IMR-90 (cell line): ENCODE measurements at regions not wholly inside any gene's neighbourhood (a gene's known extent, or its start where the extent isn't known, plus 50 kb on each side); places are given as distances from the start of the nearest gene placed in this dataset.

Experiments
- ATAC-seq: fragments of 200-7000 bp; cut with Tn5 transposase; 2 replicates; pipeline ENCODE4 v1.9.1; 2020; ENCODE audit warnings: low read depth, mild to moderate bottlenecking, moderate library complexity
- BruUV-seq: library from RNA; stranded (reverse); fragments of 400-500 nt; replicated peaks from 2 replicates; lab custom pipeline; 2021; lab: Mats Ljungman, UMichigan
- CTCF ChIA-PET: fragments of 300-600 bp; formaldehyde crosslinking; extraction: SDS; loops from one replicate; lab custom pipeline; 2021; ENCODE audit warnings: antibody characterized with exemption; lab: Yijun Ruan, JAX
- POLR2A ChIA-PET: fragments of 300-600 bp; sonication (Branson Sonifier 250); formaldehyde crosslinking; loops from one replicate; lab custom pipeline; 2022; ENCODE audit warnings: antibody characterized with exemption; ENCODE audit not compliant: unreplicated experiment; lab: Charles Lee
- DNase-seq: peaks from one replicate; pipeline ENCODE4 v3.0.0; 2013
- H2AFZ ChIP-seq: replicated peaks from 2 replicates; pipeline ENCODE3; 2013; ENCODE audit warnings: low read length, mild to moderate bottlenecking; ENCODE audit not compliant: poor library complexity
- H2AK5ac ChIP-seq: 2 replicates; pipeline ENCODE4 v1.6.1; 2013; ENCODE audit warnings: low read depth, low read length, inconsistent platforms
- H2AK9ac ChIP-seq: replicated peaks from 2 replicates; pipeline ENCODE3; 2013; ENCODE audit warnings: mild to moderate bottlenecking, low read depth, low read length, moderate library complexity; ENCODE audit not compliant: poor library complexity
- H2BK120ac ChIP-seq: 2 replicates; pipeline ENCODE4 v1.6.1; 2013; ENCODE audit warnings: low read depth, low read length, inconsistent platforms
- H2BK15ac ChIP-seq: 3 replicates; pipeline ENCODE4 v1.6.1; 2013; ENCODE audit warnings: low read depth, low read length, inconsistent platforms
- H2BK20ac ChIP-seq: 2 replicates; pipeline ENCODE4 v1.6.1; 2013; ENCODE audit warnings: low read depth, mild to moderate bottlenecking, inconsistent platforms, low read length, moderate library complexity
- H2BK5ac ChIP-seq: 2 replicates; pipeline ENCODE4 v1.6.1; 2013; ENCODE audit warnings: mild to moderate bottlenecking, low read depth, low read length, inconsistent platforms; ENCODE audit not compliant: poor library complexity, severe bottlenecking
- H3K14ac ChIP-seq: replicated peaks from 2 replicates; pipeline ENCODE4 v1.6.1; 2013; ENCODE audit warnings: low read depth, low read length, inconsistent platforms
- H3K18ac ChIP-seq: 2 replicates; pipeline ENCODE4 v1.6.1; 2013; ENCODE audit warnings: low read depth, low read length, control low read depth
- H3K23ac ChIP-seq: 2 replicates; pipeline ENCODE4 v1.6.1; 2013; ENCODE audit warnings: low read depth, low read length, inconsistent platforms
- H3K27ac ChIP-seq: 2 replicates; pipeline ENCODE4 v1.5.1; 2013; ENCODE audit warnings: mild to moderate bottlenecking, control low read depth, low read length; ENCODE audit not compliant: insufficient read depth
- H3K27me3 ChIP-seq: 2 replicates; pipeline ENCODE4 v1.6.1; 2013; ENCODE audit warnings: low read length; ENCODE audit not compliant: control insufficient read depth, insufficient read depth
- H3K36me3 ChIP-seq: 2 replicates; pipeline ENCODE4 v1.6.1; 2013; ENCODE audit warnings: low read length, mixed read lengths; ENCODE audit not compliant: control insufficient read depth, insufficient read depth
- H3K4ac ChIP-seq: 2 replicates; pipeline ENCODE4 v1.6.1; 2013; ENCODE audit warnings: low read depth, low read length, inconsistent platforms
- H3K4me1 ChIP-seq: 2 replicates; pipeline ENCODE4 v1.6.1; 2013; ENCODE audit warnings: low read length, mixed read lengths; ENCODE audit not compliant: control insufficient read depth, insufficient read depth
- H3K4me2 ChIP-seq: 2 replicates; pipeline ENCODE4 v1.6.1; 2013; ENCODE audit warnings: low read depth, mild to moderate bottlenecking, control low read depth, low read length, moderate library complexity
- H3K4me3 ChIP-seq: 2 replicates; pipeline ENCODE4 v1.5.1; 2013; ENCODE audit warnings: low read depth, mild to moderate bottlenecking, control low read depth, low read length, moderate library complexity; ENCODE audit not compliant: insufficient read depth
- H3K56ac ChIP-seq: 2 replicates; pipeline ENCODE4 v1.6.1; 2013; ENCODE audit warnings: low read length, inconsistent platforms; ENCODE audit not compliant: insufficient read depth; ENCODE audit errors: extremely low read depth
- H3K79me1 ChIP-seq, 2 experiments: 2 replicates each; pipeline ENCODE4 v1.6.1; 2013; ENCODE audit warnings: low read length in 2 of 2, inconsistent platforms in 1 of 2, low read depth in 1 of 2
- H3K9ac ChIP-seq: 2 replicates; pipeline ENCODE4 v1.6.1; 2013; ENCODE audit warnings: low read depth, low read length, control low read depth
- H3K9me1 ChIP-seq: 2 replicates; pipeline ENCODE4 v1.6.1; 2013; ENCODE audit warnings: low read length, inconsistent platforms; ENCODE audit not compliant: insufficient read depth
- H3K9me3 ChIP-seq: 2 replicates; pipeline ENCODE4 v1.6.1; 2013; ENCODE audit warnings: low read length; ENCODE audit not compliant: control insufficient read depth, insufficient read depth
- H4K20me1 ChIP-seq: 2 replicates; pipeline ENCODE4 v1.6.1; 2013; ENCODE audit warnings: low read length, inconsistent platforms; ENCODE audit not compliant: insufficient read depth
- H4K5ac ChIP-seq: 2 replicates; pipeline ENCODE4 v1.6.1; 2013; ENCODE audit warnings: mild to moderate bottlenecking, low read depth, low read length, control low read depth
- H4K8ac ChIP-seq, 2 experiments: 2 replicates each; pipeline ENCODE4 v1.6.1; 2013; ENCODE audit warnings: low read depth in 2 of 2, low read length in 2 of 2, control low read depth in 1 of 2, inconsistent platforms in 1 of 2
- H4K91ac ChIP-seq: 2 replicates; pipeline ENCODE4 v1.6.1; 2013; ENCODE audit warnings: low read depth, low read length, inconsistent platforms; ENCODE audit not compliant: insufficient read depth
- CEBPB ChIP-seq: IDR thresholded peaks from 2 replicates; pipeline ENCODE4 v1.6.1; 2012; ENCODE audit warnings: low read depth, low read length, improper control_type of control experiment
- FOS ChIP-seq: fragments of 150-350 bp; IDR thresholded peaks from 2 replicates; pipeline ENCODE4 v1.6.1; 2016; ENCODE audit warnings: low read depth, low read length
- dilution Hi-C: fragments of 300-500 bp; cut with HindIII; formaldehyde crosslinking; loops from one replicate; pipeline ENCODE4 v1.14.3; 2018; ENCODE audit warnings: low sequenced_read_pairs; ENCODE audit not compliant: unreplicated experiment
- in situ Hi-C: fragments of 300-500 bp; cut with MboI; formaldehyde crosslinking; loops from 3 replicates; pipeline ENCODE4 v1.14.3; 2019; ENCODE audit warnings: low sequenced_read_pairs, inconsistent platforms, mixed read lengths
- intact Hi-C: fragments of 100-400 bp; cut with micrococcal nuclease; formaldehyde crosslinking; loops from 2 replicates; pipeline ENCODE4 v1.10.0; 2022

DNA sequence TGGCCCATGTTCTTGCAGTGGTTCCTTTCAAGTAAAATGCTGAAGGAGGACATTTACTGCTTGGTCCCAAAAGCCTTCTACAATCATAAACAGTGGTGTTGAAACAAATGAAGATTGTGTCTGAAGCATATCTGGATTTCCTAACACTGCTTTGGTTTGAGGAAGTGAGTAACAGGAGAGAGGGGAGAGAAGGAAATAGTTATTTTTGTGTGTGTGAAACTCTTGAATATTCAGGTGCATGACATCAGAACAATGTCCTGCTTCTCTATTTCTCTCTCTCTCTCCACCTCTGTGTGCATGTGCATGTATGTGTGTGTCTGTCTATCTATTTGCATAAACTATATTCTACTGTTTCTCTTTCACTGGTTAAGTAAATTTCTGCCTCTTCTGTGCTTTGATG, 61.4 kb upstream of the TNFSF18 start:
- Histone ChIP-seq H3K23ac (no peak overlapping the region), H3K9ac (no peak overlapping the region), H4K5ac (no peak overlapping the region), H3K4ac (no peak overlapping the region), H3K9me3 (peaks cover 7% of the 10 kb centered on the region), H3K27me3 (no peaks in the 10 kb centered on the region), H2BK20ac (peak overlapping the region; percentile 16; the same call in 1 of the 2 replicates), H2AK9ac (no peak overlapping the region), H3K14ac (0 out of 2 replicates have a peak overlapping the region, but pooled peaks have one; percentile 0), H3K9me1 (no peaks in the 10 kb centered on the region), H2BK15ac (no peak overlapping the region), H3K4me1 (no peaks in the 10 kb centered on the region; the same call in 1 of the 2 replicates), H3K36me3 (no peaks in the 10 kb centered on the region), H4K20me1 (no peaks in the 10 kb centered on the region), H3K79me1 (no peaks in the 10 kb centered on the region), H4K8ac (0 out of 4 replicates have a peak overlapping the region, but pooled peaks of 1 of the 2 experiments have one; percentile 6), H3K18ac (peak overlapping the region; percentile 7; the same call in 1 of the 2 replicates), H3K4me2 (no peak overlapping the region), H2AFZ (no peak overlapping the region), H2AK5ac (no peak overlapping the region), H4K91ac (no peak overlapping the region), H2BK5ac (peak overlapping the region; percentile 48), H3K4me3 (no peak overlapping the region), H3K27ac (no peak overlapping the region), H2BK120ac (0 out of 2 replicates have a peak overlapping the region, but pooled peaks have one; percentile 3), H3K56ac (no peak overlapping the region)
- DNase-seq (peak; percentile 67), ATAC-seq (no peak; the same call in 1 of the 2 replicates)
- POLR2A ChIA-PET: no interaction called here
- CTCF ChIA-PET: no interaction called here
- BruUV-seq: no TSS peak
- in situ Hi-C loops (no loop called here), dilution Hi-C loops (no loop called here), intact Hi-C loops (no loop called here)
- no peak for TF ChIP-seq FOS
- peak; percentile 59 for TF ChIP-seq CEBPB
